ENCODE measurements at regions not wholly inside any gene's neighbourhood (a gene's known extent, or its start where the extent isn't known, plus 50 kb on each side); places are given as distances from the start of the nearest gene placed in this dataset.

DNA sequence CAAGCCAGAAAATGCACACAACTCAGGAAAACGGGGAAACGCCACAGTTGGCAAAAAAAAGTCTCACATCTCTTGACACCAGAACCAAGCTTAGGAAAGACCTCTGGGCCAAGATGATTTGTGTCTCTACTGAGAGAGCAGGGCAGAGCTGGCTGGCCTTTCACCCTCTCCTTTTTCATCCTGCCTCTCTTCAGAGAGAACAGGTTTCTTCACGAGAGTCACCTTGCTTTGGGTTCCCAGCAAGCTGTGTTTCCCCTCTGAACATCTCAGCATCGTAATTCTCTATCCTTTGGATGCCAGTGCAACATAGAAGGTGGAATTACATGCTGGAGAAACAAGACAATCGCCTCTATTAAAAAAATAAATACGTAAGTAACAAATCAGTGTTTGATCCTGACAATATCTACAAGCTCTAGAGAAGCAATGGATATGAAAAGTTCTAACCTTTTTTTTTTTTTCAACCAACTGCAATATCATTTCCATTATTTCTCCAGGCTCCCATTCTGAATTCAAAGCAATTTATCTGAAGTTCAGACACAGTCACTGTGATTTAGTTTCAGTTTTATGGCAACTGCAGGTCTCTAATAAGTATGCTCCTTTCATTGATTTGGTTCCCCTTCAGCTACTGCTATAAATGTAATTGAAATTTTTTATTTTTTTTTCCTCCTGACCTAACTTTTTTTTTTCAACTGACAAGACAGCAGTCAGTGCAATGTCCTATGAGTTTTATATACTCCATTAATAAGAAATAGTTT is 708.6 kb downstream of the DTWD2 start:
- H3K4me3 ChIP-seq (ENCODE audit: low read depth, low read length) = no peak overlapping the region
- DNase-seq (ENCODE audit: low read depth) = no peak
- TF ChIP-seq, protein P1, sequence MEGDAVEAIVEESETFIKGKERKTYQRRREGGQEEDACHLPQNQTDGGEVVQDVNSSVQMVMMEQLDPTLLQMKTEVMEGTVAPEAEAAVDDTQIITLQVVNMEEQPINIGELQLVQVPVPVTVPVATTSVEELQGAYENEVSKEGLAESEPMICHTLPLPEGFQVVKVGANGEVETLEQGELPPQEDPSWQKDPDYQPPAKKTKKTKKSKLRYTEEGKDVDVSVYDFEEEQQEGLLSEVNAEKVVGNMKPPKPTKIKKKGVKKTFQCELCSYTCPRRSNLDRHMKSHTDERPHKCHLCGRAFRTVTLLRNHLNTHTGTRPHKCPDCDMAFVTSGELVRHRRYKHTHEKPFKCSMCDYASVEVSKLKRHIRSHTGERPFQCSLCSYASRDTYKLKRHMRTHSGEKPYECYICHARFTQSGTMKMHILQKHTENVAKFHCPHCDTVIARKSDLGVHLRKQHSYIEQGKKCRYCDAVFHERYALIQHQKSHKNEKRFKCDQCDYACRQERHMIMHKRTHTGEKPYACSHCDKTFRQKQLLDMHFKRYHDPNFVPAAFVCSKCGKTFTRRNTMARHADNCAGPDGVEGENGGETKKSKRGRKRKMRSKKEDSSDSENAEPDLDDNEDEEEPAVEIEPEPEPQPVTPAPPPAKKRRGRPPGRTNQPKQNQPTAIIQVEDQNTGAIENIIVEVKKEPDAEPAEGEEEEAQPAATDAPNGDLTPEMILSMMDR (IDR thresholded peaks at IDR 0.05; ENCODE audit: insufficient read depth, low read length, severe bottlenecking) = no peak
- no peak for FAIRE-seq
- H3K36me3 ChIP-seq (ENCODE audit: control insufficient read depth, insufficient read depth, low read length) = no peaks in the 10 kb centered on the region
- no peaks in the 10 kb centered on the region for H3K27me3 ChIP-seq (ENCODE audit: control insufficient read depth, insufficient read depth, low read length)

DNA sequence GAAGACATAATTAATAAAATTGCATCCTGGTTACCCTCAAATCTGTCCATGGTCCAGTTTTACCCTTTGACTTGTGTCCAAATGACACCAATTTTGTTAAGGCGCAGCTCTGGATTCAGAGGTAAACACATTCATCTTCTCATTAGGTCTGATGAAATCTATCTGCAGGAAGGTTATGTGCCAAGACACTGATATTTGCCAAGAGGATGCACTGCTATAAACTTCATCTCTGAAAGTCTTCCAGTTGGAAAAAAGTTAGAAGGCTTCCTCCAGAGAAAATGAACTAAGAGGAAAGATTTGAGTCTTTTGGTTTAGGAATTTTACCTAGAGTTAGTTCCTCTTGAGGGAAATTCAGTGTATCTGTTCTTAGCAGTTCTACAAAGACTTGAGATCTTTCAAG is 717.8 kb downstream of the DTWD2 start:
- FAIRE-seq (no peak), DNase-seq (ENCODE audit: low read depth) (no peak)
- Histone ChIP-seq H3K27me3 (ENCODE audit: control insufficient read depth, insufficient read depth, low read length) (no peaks in the 10 kb centered on the region), H3K36me3 (ENCODE audit: control insufficient read depth, insufficient read depth, low read length) (no peaks in the 10 kb centered on the region), H3K4me3 (ENCODE audit: low read depth, low read length) (no peak overlapping the region)
- TF ChIP-seq, protein P1 (IDR thresholded peaks at IDR 0.05; ENCODE audit: insufficient read depth, low read length, severe bottlenecking) = no peak

DNA sequence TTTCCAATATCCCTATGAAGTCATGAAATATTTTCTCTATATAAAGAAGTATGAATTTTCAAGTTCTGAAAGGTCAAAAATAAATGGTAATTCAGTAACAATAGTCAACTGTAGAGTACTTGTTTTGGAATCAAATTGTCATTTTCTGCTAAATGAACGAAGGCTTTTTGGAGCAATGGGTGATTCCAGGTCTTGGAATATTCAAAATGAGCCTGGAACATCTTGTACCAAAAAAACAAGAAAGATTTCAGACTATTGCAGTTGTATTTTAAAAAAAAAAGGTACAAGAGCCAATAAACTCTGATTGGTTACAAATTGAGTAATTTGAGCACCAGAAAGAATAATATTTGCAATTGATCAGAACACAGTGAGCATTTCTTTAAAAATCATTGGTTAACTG is 730.1 kb downstream of the DTWD2 start:
- TF ChIP-seq, protein P1 (IDR thresholded peaks at IDR 0.05; ENCODE audit: insufficient read depth, low read length, severe bottlenecking) = no peak
- Histone ChIP-seq H3K27me3 (ENCODE audit: control insufficient read depth, insufficient read depth, low read length) (no peaks in the 10 kb centered on the region), H3K36me3 (ENCODE audit: control insufficient read depth, insufficient read depth, low read length) (no peaks in the 10 kb centered on the region), H3K4me3 (ENCODE audit: low read depth, low read length) (no peak overlapping the region)
- DNase-seq (ENCODE audit: low read depth) (no peak), FAIRE-seq (no peak)

- no peak for DNase-seq (ENCODE audit: low read depth)
- TF ChIP-seq, protein P1 (IDR thresholded peaks at IDR 0.05; ENCODE audit: insufficient read depth, low read length, severe bottlenecking) = no peak
These were observed 731.3 kb downstream of the DTWD2 start for GRCh38 chr5:118257066-118257465.

GRCh38 chr5:118253225-118254061 is 734.9 kb downstream of the DTWD2 start:
- FAIRE-seq (no peak), DNase-seq (ENCODE audit: low read depth) (no peak)

More at GRCh38 chr5:118257066-118257465, 731.3 kb downstream of the DTWD2 start:
- Histone ChIP-seq H3K36me3 (ENCODE audit: control insufficient read depth, insufficient read depth, low read length) (no peaks in the 10 kb centered on the region), H3K4me3 (ENCODE audit: low read depth, low read length) (no peak overlapping the region), H3K27me3 (ENCODE audit: control insufficient read depth, insufficient read depth, low read length) (no peaks in the 10 kb centered on the region)
- FAIRE-seq = no peak

More at GRCh38 chr5:118253225-118254061, 734.9 kb downstream of the DTWD2 start:
- Histone ChIP-seq H3K36me3 (ENCODE audit: control insufficient read depth, insufficient read depth, low read length) (no peaks in the 10 kb centered on the region), H3K27me3 (ENCODE audit: control insufficient read depth, insufficient read depth, low read length) (no peaks in the 10 kb centered on the region), H3K4me3 (ENCODE audit: low read depth, low read length) (no peak overlapping the region)
- TF ChIP-seq, protein P1 (IDR thresholded peaks at IDR 0.05; ENCODE audit: insufficient read depth, low read length, severe bottlenecking) = no peak

Measured in bronchial epithelial cell (primary cell).